Sigmoid colon (tissue), 4 donors: ENCODE measurements at regions not wholly inside any gene's neighbourhood (a gene's known extent, or its start where the extent isn't known, plus 50 kb on each side); places are given as distances from the start of the nearest gene placed in this dataset.

Experiments used
- EP300 ChIP-seq, 4 donors: sonication (generic); formaldehyde crosslinking; IDR thresholded peaks; one replicate each; pipeline ENCODE4 v1.6.1; 2017; ENCODE audit warnings: antibody characterized with exemption in 4 of 4
- POLR2A ChIP-seq, 2 donors: fragments of 450-650 bp; IDR thresholded peaks; one replicate each; pipeline ENCODE4 v1.6.1; 2016; ENCODE audit warnings: antibody characterized with exemption in 2 of 2, mild to moderate bottlenecking in 2 of 2, moderate library complexity in 2 of 2
- POLR2AphosphoS5 ChIP-seq, 4 donors: sonication (generic); formaldehyde crosslinking; IDR thresholded peaks; one replicate each; pipeline ENCODE4 v1.6.1; 2017; ENCODE audit warnings: antibody characterized with exemption in 4 of 4
- TF ChIP-seq, protein P1 (sequence below), 4 experiments: fragments of 450-650 bp in 3 of 4; fragments of 200-600 bp in 1 of 4; IDR thresholded peaks; one replicate each; pipeline ENCODE4 v1.5.1; 2016 to 2019; ENCODE audit warnings: antibody characterized with exemption in 4 of 4, mild to moderate bottlenecking in 3 of 4, moderate library complexity in 2 of 4

DNA sequence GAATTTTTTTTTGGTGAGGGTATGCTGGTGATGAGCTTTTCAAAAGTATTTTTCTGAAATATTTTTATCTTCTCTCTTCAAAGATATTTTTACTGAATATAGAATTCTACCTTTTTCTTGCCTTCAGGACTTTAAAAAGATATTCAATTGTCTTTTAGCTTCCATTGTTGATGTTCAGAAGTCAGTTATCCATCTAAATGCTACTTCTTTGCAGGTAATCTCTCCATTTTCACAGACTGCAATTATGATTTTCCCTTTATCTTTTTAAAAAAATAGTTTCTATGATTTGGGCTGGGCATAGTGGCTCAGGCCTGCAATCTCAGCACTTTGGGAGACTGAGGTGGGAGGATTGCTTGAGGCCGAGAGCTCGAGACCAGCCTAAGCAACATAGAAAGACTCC, 222.4 kb downstream of the IL20RB start:
- TF ChIP-seq POLR2AphosphoS5 (IDR thresholded peaks at IDR 0.05), result no peak
- TF ChIP-seq EP300 (IDR thresholded peaks at IDR 0.05), result no peak
- TF ChIP-seq, protein P1, sequence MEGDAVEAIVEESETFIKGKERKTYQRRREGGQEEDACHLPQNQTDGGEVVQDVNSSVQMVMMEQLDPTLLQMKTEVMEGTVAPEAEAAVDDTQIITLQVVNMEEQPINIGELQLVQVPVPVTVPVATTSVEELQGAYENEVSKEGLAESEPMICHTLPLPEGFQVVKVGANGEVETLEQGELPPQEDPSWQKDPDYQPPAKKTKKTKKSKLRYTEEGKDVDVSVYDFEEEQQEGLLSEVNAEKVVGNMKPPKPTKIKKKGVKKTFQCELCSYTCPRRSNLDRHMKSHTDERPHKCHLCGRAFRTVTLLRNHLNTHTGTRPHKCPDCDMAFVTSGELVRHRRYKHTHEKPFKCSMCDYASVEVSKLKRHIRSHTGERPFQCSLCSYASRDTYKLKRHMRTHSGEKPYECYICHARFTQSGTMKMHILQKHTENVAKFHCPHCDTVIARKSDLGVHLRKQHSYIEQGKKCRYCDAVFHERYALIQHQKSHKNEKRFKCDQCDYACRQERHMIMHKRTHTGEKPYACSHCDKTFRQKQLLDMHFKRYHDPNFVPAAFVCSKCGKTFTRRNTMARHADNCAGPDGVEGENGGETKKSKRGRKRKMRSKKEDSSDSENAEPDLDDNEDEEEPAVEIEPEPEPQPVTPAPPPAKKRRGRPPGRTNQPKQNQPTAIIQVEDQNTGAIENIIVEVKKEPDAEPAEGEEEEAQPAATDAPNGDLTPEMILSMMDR (IDR thresholded peaks at IDR 0.05), result no peak
- no peak for TF ChIP-seq POLR2A (IDR thresholded peaks at IDR 0.05)
